ENCODE measurements at regions not wholly inside any gene's neighbourhood (a gene's known extent, or its start where the extent isn't known, plus 50 kb on each side); places are given as distances from the start of the nearest gene placed in this dataset.

DNA sequence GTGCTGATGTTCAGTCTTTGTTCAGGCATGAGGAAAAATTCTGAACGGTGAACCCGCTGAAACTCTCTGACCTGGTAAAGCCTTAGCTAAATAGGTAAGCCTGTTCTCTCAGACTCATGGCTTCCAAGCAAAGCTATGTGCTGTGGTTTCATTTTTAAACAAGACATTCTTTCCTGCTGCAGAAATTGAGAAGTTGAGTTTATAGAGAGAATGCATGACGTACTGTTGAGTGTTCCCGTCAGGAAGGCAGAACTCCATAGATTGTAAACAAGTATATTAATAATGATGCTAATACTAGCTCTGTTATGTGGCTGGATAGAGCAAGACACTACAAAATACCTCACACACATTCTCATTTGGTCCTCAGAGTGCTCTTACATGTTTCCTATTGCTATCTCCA lies 424.0 kb upstream of the CRIM1 start:
- TF ChIP-seq, protein P1, sequence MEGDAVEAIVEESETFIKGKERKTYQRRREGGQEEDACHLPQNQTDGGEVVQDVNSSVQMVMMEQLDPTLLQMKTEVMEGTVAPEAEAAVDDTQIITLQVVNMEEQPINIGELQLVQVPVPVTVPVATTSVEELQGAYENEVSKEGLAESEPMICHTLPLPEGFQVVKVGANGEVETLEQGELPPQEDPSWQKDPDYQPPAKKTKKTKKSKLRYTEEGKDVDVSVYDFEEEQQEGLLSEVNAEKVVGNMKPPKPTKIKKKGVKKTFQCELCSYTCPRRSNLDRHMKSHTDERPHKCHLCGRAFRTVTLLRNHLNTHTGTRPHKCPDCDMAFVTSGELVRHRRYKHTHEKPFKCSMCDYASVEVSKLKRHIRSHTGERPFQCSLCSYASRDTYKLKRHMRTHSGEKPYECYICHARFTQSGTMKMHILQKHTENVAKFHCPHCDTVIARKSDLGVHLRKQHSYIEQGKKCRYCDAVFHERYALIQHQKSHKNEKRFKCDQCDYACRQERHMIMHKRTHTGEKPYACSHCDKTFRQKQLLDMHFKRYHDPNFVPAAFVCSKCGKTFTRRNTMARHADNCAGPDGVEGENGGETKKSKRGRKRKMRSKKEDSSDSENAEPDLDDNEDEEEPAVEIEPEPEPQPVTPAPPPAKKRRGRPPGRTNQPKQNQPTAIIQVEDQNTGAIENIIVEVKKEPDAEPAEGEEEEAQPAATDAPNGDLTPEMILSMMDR (IDR thresholded peaks at IDR 0.05; ENCODE audit: low read depth, low read length), result no peak
- DNase-seq (ENCODE audit: extremely low read depth, low read depth), result no peak

DNA sequence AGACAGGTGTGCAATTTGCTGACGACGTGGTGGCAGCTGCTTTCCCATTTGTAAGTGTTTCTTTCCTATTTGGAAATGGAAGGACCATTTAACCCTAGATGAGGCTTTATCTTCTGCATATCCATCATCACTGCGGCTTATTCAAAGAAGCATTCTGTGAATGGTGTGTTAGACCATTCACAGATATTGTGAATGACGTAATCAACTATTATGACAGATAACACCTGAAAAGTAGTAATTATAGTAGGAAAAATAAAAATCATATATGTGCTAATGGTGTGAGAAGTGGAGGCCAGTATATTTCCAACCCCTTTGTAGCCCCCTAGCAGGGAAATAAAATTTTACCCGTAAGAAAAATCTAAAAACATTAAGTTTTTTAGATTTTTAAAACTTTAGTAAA lies 424.5 kb upstream of the CRIM1 start:
- TF ChIP-seq, protein P1 (IDR thresholded peaks at IDR 0.05; ENCODE audit: low read depth, low read length), result no peak
- no peak for DNase-seq (ENCODE audit: extremely low read depth, low read depth)

DNA sequence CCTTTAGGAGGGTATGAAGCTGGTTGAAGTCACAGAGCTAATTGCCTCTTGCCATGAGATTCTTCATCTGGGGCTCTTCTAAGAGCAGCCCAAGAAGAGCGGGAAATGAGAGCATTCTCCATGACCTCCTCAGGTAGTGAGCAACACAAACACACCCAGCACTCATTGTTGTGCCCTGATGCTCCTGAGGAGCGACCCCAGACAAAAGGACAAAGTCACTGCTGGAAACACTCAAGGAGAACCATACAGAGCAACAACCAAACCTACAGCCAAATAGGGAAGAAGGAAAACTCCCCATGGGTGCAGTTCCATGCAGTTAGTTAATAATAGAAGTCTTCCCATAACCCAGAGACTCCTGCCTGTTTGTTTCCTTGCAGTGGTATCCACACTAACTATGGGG lies 426.0 kb upstream of the CRIM1 start:
- TF ChIP-seq, protein P1 (IDR thresholded peaks at IDR 0.05; ENCODE audit: low read depth, low read length), result no peak
- DNase-seq (ENCODE audit: extremely low read depth, low read depth), result no peak

DNA sequence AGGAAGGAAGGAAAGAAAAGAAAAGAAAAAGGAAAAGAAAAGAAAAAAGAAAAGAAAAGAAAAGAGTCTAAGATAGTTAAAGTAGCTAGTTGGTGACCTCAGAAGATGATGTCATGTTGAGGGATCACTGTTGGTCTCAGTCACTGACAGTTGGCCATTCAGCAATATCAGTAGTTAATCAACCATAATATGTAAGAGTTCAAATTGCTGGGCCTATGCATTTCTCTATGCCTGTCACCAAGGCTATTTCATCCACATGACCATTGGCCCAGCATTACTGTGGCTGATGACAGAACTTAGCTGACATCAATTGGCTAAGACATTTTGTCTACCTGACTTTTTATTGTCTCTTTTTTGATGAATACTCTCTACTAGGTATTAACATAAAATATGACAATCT lies 435.5 kb upstream of the CRIM1 start:
- TF ChIP-seq, protein P1 (IDR thresholded peaks at IDR 0.05; ENCODE audit: low read depth, low read length), result no peak

DNA sequence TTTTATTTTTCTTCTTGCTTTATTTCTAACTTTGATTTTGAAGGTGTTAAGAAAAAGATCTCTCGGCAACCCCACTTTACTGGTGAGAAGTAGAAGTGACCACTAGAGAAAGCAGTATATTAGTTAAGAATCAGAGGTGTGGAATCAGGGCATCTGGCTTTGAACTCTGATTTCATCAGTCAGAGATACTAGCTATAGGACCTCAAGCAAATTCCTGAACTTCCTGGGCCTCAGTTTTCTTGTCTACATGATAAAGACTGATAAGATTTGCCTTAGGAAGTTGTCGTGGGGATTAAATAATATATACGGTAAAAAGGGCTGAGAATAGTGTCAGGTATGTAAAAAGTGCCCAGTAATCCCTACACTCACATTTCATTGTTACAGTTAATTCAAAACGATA lies 440.3 kb upstream of the CRIM1 start:
- TF ChIP-seq, protein P1 (IDR thresholded peaks at IDR 0.05; ENCODE audit: low read depth, low read length), result no peak
- no peak for DNase-seq (ENCODE audit: extremely low read depth, low read depth)

More for the DNA sequence above, 435.5 kb upstream of the CRIM1 start:
- DNase-seq (ENCODE audit: extremely low read depth, low read depth), result no peak

DNA sequence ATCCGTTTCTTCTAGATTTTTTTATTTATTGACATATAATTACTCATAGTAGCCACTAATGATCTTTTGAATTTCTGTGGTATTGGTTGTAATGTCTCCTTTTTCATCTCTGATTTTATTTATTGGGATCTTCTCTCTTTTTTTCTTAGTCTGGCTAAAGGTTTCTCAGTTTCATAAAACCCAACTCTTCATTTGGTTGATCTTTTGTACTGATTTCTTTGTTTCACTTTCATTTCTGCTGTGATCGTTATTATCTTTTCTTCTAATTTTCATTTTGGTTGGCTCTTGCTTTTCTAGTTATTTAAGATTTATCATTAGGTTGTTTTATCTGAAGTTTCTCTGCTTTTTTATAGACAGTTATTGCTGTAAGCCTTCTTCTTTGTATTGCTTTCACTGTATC lies 463.6 kb upstream of the CRIM1 start:
- no peak for DNase-seq (ENCODE audit: extremely low read depth, low read depth)
- TF ChIP-seq, protein P1 (IDR thresholded peaks at IDR 0.05; ENCODE audit: low read depth, low read length), result no peak

DNA sequence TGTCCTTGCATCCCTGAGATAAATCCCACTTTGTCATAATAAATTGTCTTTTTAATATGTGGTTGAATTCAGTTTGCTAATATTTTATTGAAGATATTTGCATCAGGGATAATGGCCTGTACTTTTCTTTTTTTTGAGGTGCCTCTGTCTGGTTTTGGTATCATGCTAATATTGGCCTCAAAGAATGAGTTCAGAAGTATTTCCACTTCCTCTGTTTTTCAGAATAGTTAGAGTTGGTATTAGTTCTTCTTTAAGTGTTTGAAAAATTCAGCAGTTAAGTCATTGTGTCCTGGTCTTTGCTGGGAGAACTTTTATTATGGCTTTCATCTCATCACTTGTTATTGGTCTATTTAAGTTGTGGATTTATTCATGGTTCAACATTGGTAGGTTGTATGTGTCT lies 464.1 kb upstream of the CRIM1 start:
- no peak for DNase-seq (ENCODE audit: extremely low read depth, low read depth)
- TF ChIP-seq, protein P1 (IDR thresholded peaks at IDR 0.05; ENCODE audit: low read depth, low read length), result no peak
